Tibial artery (tissue), 4 donors: ENCODE measurements at regions not wholly inside any gene's neighbourhood (a gene's known extent, or its start where the extent isn't known, plus 50 kb on each side); places are given as distances from the start of the nearest gene placed in this dataset.

ENCODE experiments used
- DNase-seq, 2 donors: peaks; one replicate each; pipeline ENCODE4 v3.0.0-alpha.2; 2019
- H3K27ac ChIP-seq, 2 donors: fragments of 200-600 bp; sonication (generic) in 1 of 2; 1 replicate in 1 of 2; 2 replicates in 1 of 2; pipeline ENCODE4 v1.5.1; 2018 to 2019; ENCODE audit warnings: mild to moderate bottlenecking in 1 of 2
- H3K27me3 ChIP-seq, 2 donors: fragments of 200-600 bp; sonication (generic) in 1 of 2; one replicate each; pipeline versions ENCODE4 v1.5.1 to v1.6.0; 2016 to 2019
- H3K36me3 ChIP-seq, 3 donors: fragments of 200-600 bp; sonication (generic) in 2 of 3; one replicate each; pipeline ENCODE4 v1.5.1; 2016 to 2019; ENCODE audit warnings: mild to moderate bottlenecking in 2 of 3
- H3K4me1 ChIP-seq, 4 donors: fragments of 200-600 bp; sonication (generic) in 2 of 4; 1 replicate in 3 of 4; 2 replicates in 1 of 4; pipeline ENCODE4 v1.5.1; 2016 to 2019
- H3K4me3 ChIP-seq, 2 donors: fragments of 200-600 bp; sonication (generic) in 1 of 2; 1 replicate in 1 of 2; 2 replicates in 1 of 2; pipeline ENCODE4 v1.5.1; 2018 to 2019; ENCODE audit warnings: mild to moderate bottlenecking in 2 of 2
- H3K9me3 ChIP-seq, 3 donors: fragments of 200-600 bp; sonication (generic) in 1 of 3; one replicate each; pipeline ENCODE4 v1.5.1; 2016 to 2019
- CTCF ChIP-seq, 2 experiments: fragments of 200-600 bp in 1 of 2; fragments of 450-650 bp in 1 of 2; IDR thresholded peaks; one replicate each; pipeline ENCODE4 v1.5.1; 2017 to 2019; ENCODE audit warnings: antibody characterized with exemption in 2 of 2, mild to moderate bottlenecking in 1 of 2, moderate library complexity in 1 of 2
- intact Hi-C: fragments of 100-400 bp; cut with DNase I; formaldehyde crosslinking; loops from one replicate; pipeline ENCODE4 v1.15.0; 2023; ENCODE audit warnings: low total_unique reads

- no peaks in the 10 kb centered on the region for H3K36me3 ChIP-seq
- DNase-seq = no peak
- no peak overlapping the region for H3K4me3 ChIP-seq
- no peaks in the 10 kb centered on the region for H3K9me3 ChIP-seq
- intact Hi-C loops = no loop called here
- no peak for TF ChIP-seq CTCF (IDR thresholded peaks at IDR 0.05)
- H3K27me3 ChIP-seq = no peaks in the 10 kb centered on the region
- H3K4me1 ChIP-seq = no peaks in the 10 kb centered on the region
- H3K27ac ChIP-seq = no peak overlapping the region
These were observed 56.2 kb downstream of the PABPC4L start for GRCh38 chr4:134145369-134145768.

- H3K4me1 ChIP-seq = no peaks in the 10 kb centered on the region
- H3K27ac ChIP-seq = no peak overlapping the region
- intact Hi-C loops = no loop called here
- H3K36me3 ChIP-seq = no peaks in the 10 kb centered on the region
- no peak overlapping the region for H3K4me3 ChIP-seq
- DNase-seq = no peak
- H3K27me3 ChIP-seq = no peaks in the 10 kb centered on the region
- H3K9me3 ChIP-seq = no peaks in the 10 kb centered on the region
- no peak for TF ChIP-seq CTCF (IDR thresholded peaks at IDR 0.05)
These were observed 57.3 kb downstream of the PABPC4L start for GRCh38 chr4:134144337-134144736.

- no peaks in the 10 kb centered on the region for H3K9me3 ChIP-seq
- intact Hi-C loops = no loop called here
- H3K4me1 ChIP-seq = peaks cover 0 to 2% (median 0%) of the 10 kb centered on the region in 4 donors
- no peak for DNase-seq
- H3K27ac ChIP-seq = no peak overlapping the region
- TF ChIP-seq CTCF (IDR thresholded peaks at IDR 0.05) = no peak
- no peak overlapping the region for H3K4me3 ChIP-seq
- H3K36me3 ChIP-seq = no peaks in the 10 kb centered on the region
- no peaks in the 10 kb centered on the region for H3K27me3 ChIP-seq
These were observed 59.9 kb downstream of the PABPC4L start for GRCh38 chr4:134141728-134142127.

GRCh38 chr4:134139188-134139587 is 62.4 kb downstream of the PABPC4L start:
- H3K27me3 ChIP-seq = no peaks in the 10 kb centered on the region
- H3K4me3 ChIP-seq = no peak overlapping the region
- peaks cover 0 to 7% (median 0%) of the 10 kb centered on the region in 4 donors for H3K4me1 ChIP-seq
- intact Hi-C loops = no loop called here
- H3K36me3 ChIP-seq = no peaks in the 10 kb centered on the region
- no peak overlapping the region for H3K27ac ChIP-seq
- no peak for TF ChIP-seq CTCF (IDR thresholded peaks at IDR 0.05)
- no peaks in the 10 kb centered on the region for H3K9me3 ChIP-seq
- no peak for DNase-seq

GRCh38 chr4:134132086-134132783 is 69.4 kb downstream of the PABPC4L start:
- H3K4me3 ChIP-seq = no peak overlapping the region
- intact Hi-C loops = no loop called here
- H3K36me3 ChIP-seq = no peaks in the 10 kb centered on the region
- H3K27ac ChIP-seq = no peak overlapping the region
- H3K27me3 ChIP-seq = no peaks in the 10 kb centered on the region
- H3K9me3 ChIP-seq = no peaks in the 10 kb centered on the region
- no peak for TF ChIP-seq CTCF (IDR thresholded peaks at IDR 0.05)
- no peak for DNase-seq
- H3K4me1 ChIP-seq = peaks cover 0 to 7% (median 0%) of the 10 kb centered on the region in 4 donors

- intact Hi-C loops = no loop called here
- TF ChIP-seq CTCF (IDR thresholded peaks at IDR 0.05) = no peak
- Histone ChIP-seq H3K27me3 (no peaks in the 10 kb centered on the region), H3K27ac (no peak overlapping the region), H3K9me3 (no peaks in the 10 kb centered on the region), H3K36me3 (no peaks in the 10 kb centered on the region), H3K4me3 (no peak overlapping the region), H3K4me1 (no peaks in the 10 kb centered on the region)
- DNase-seq = peak in 1 of 2 donors; percentile 25
These were observed 74.6 kb downstream of the PABPC4L start for GRCh38 chr4:134126955-134127354.
